HepG2 (cell line): ENCODE measurements at regions not wholly inside any gene's neighbourhood (a gene's known extent, or its start where the extent isn't known, plus 50 kb on each side); places are given as distances from the start of the nearest gene placed in this dataset.

ENCODE experiments used
- ATAC-seq: fragments of 200-7000 bp; cut with Tn5 transposase; 3 replicates; pipeline ENCODE4 v1.9.1; 2020; ENCODE audit warnings: mild to moderate bottlenecking, moderate library complexity
- BruUV-seq: library from RNA; stranded (reverse); fragments of 400-500 nt; replicated peaks from 2 replicates; lab custom pipeline; 2021; lab: Mats Ljungman, UMichigan
- CTCF ChIA-PET: fragments of 300-600 bp; formaldehyde crosslinking; extraction: SDS; loops from one replicate; lab custom pipeline; 2021; ENCODE audit warnings: low total read pairs, inconsistent platforms, low intra/inter-chr PET ratio; lab: Yijun Ruan, JAX
- POLR2A ChIA-PET: fragments of 350-600 bp; sonication (Branson Sonifier 250); formaldehyde crosslinking; loops from one replicate; lab custom pipeline; 2020; ENCODE audit warnings: antibody characterized with exemption, inconsistent platforms; lab: Yijun Ruan, JAX
- DNase-seq: peaks from one replicate; pipeline ENCODE4 v3.0.0-alpha.2; 2015; ENCODE audit warnings: low spot score
- FAIRE-seq: peaks from 3 replicates; lab custom pipeline; 2011; peaks lifted over from hg19 to GRCh38; lab: Jason Lieb, UNC
- H2AFZ ChIP-seq: one replicate; pipeline ENCODE4 v1.6.1; 2011; ENCODE audit warnings: low read length, inconsistent platforms
- H3K27ac ChIP-seq: fragments of 300-600 bp; 3 replicates; pipeline ENCODE4 v1.8.0; 2011; ENCODE audit warnings: mixed run types, mild to moderate bottlenecking, mixed read lengths, low read length, inconsistent platforms; ENCODE audit not compliant: insufficient read depth; ENCODE audit errors: extremely low read length
- H3K27me3 ChIP-seq, 2 experiments: fragments of 200-600 bp in 1 of 2; 2 replicates in 1 of 2; 3 replicates in 1 of 2; pipeline versions ENCODE4 v1.6.0 to v1.8.0; 2011; ENCODE audit warnings: low read length in 2 of 2, mild to moderate bottlenecking in 2 of 2, moderate library complexity in 2 of 2, inconsistent platforms in 1 of 2; ENCODE audit not compliant: insufficient read depth in 2 of 2, control insufficient read depth in 1 of 2
- H3K36me3 ChIP-seq, 2 experiments: fragments of 200-600 bp in 1 of 2; replicated peaks in 1 of 2; 2 replicates in 1 of 2; 3 replicates in 1 of 2; pipeline versions ENCODE4 v1.5.1 to v1.8.0; 2011; ENCODE audit warnings: low read length in 2 of 2, inconsistent platforms in 1 of 2; ENCODE audit not compliant: insufficient read depth in 2 of 2, control insufficient read depth in 1 of 2
- H3K4me1 ChIP-seq: 2 replicates; pipeline ENCODE4 v1.5.1; 2012; ENCODE audit warnings: low read length, inconsistent platforms; ENCODE audit not compliant: insufficient read depth
- H3K4me2 ChIP-seq: 2 replicates; pipeline ENCODE4 v1.6.0; 2011; ENCODE audit warnings: low read depth, low read length, inconsistent platforms
- H3K4me3 ChIP-seq, 3 experiments: fragments of 200-600 bp in 1 of 3; sonication (generic), shearing (Covaris generic) in 1 of 3; replicated peaks in 1 of 3; 2 replicates each; pipeline ENCODE4 v1.5.1; 2011 to 2016; ENCODE audit warnings: low read length in 3 of 3, inconsistent platforms in 2 of 3, low read depth in 2 of 3, mild to moderate bottlenecking in 2 of 3, control low read depth in 1 of 3, mixed read lengths in 1 of 3; ENCODE audit not compliant: insufficient read depth in 1 of 3
- H3K79me2 ChIP-seq: one replicate; pipeline ENCODE4 v1.6.1; 2011; ENCODE audit warnings: low read length, inconsistent platforms; ENCODE audit not compliant: insufficient read depth
- H3K9ac ChIP-seq: 2 replicates; pipeline ENCODE4 v1.6.0; 2011; ENCODE audit warnings: mild to moderate bottlenecking, low read depth, low read length, inconsistent platforms; ENCODE audit not compliant: insufficient read depth
- H3K9me3 ChIP-seq: 2 replicates; pipeline ENCODE4 v1.5.1; 2012; ENCODE audit warnings: mild to moderate bottlenecking, low read length
- H4K20me1 ChIP-seq: 2 replicates; pipeline ENCODE4 v1.6.0; 2011; ENCODE audit warnings: inconsistent platforms, mild to moderate bottlenecking, low read length, moderate library complexity; ENCODE audit not compliant: insufficient read depth
- FOXM1 ChIP-seq: sonication (generic); formaldehyde crosslinking; IDR thresholded peaks from 2 replicates; pipeline ENCODE4 v1.5.0; 2020; ENCODE audit warnings: missing genetic modification reagents
- GATAD1 ChIP-seq: IDR thresholded peaks from 2 replicates; pipeline ENCODE4 v1.6.1; 2016; ENCODE audit warnings: missing genetic modification reagents, missing compliant biosample characterization
- TBP ChIP-seq: sonication (generic); formaldehyde crosslinking; IDR thresholded peaks from 2 replicates; pipeline ENCODE4 v1.5.0; 2020; ENCODE audit warnings: missing genetic modification reagents
- WGBS: methylation state at CpG from one replicate; pipeline ENCODE4 v1.1.6; 2017; ENCODE audit warnings: low lambda C conversion rate; 5-methylcytosine and 5-hydroxymethylcytosine counted together
- in situ Hi-C: cut with HindIII; loops from 2 replicates; pipeline ENCODE4 v1.10.0; 2017; ENCODE audit warnings: low pct_unique_long_range_greater_than_20kb; ENCODE audit not compliant: extremely low pct_ligation_motif_present
- intact Hi-C: fragments of 100-400 bp; cut with micrococcal nuclease; formaldehyde crosslinking; loops from one replicate; pipeline ENCODE4 v1.10.0; 2022; ENCODE audit not compliant: unreplicated experiment
- TF ChIP-seq, protein P1 (sequence below): sonication (generic); formaldehyde crosslinking; conservative IDR thresholded peaks from 2 replicates; pipeline ENCODE4 v1.8.0; 2022; ENCODE audit warnings: missing genetic modification reagents
- TF ChIP-seq, protein P2 (sequence below): sonication (generic); formaldehyde crosslinking; IDR thresholded peaks from 2 replicates; pipeline ENCODE4 v1.4.0; 2020; ENCODE audit warnings: missing genetic modification reagents
- TF ChIP-seq, protein P3 (sequence below): sonication (generic); formaldehyde crosslinking; IDR thresholded peaks from 2 replicates; pipeline ENCODE4 v1.4.0; 2020; ENCODE audit warnings: mild to moderate bottlenecking, missing genetic modification reagents
- TF ChIP-seq, protein P4 (sequence below): sonication (generic); formaldehyde crosslinking; IDR thresholded peaks from 2 replicates; pipeline ENCODE4 v1.5.1; 2020; ENCODE audit warnings: missing genetic modification reagents, mild to moderate bottlenecking, borderline replicate concordance
- TF ChIP-seq, protein P5 (sequence below): sonication (generic); formaldehyde crosslinking; IDR thresholded peaks from 2 replicates; pipeline ENCODE4 v1.4.0; 2020; ENCODE audit warnings: mild to moderate bottlenecking, missing genetic modification reagents
- TF ChIP-seq, protein P6 (sequence below): sonication (generic); formaldehyde crosslinking; IDR thresholded peaks from 2 replicates; pipeline ENCODE4 v1.5.1; 2020; ENCODE audit warnings: missing genetic modification reagents, mild to moderate bottlenecking, borderline replicate concordance

DNA sequence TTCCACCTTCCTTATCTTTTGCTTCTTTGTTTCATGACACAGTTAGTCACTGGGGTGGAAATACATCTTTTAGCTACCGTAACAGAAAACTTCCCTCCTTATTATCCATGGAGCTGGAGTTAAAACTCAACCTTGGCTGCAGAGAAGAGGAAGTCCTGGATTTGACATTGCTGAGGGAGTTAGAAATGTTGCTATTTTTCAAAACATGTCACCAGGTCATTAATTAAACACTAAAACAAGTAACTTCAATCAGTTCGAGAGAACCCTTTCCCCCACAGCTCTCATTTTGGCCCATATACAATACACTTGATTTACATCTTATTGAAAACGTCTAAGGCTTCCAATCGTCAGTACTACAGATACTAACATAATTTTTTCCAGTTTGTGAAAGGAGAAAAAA lies 237.9 kb upstream of the CD180 start (continued):
- TF ChIP-seq, protein P1, sequence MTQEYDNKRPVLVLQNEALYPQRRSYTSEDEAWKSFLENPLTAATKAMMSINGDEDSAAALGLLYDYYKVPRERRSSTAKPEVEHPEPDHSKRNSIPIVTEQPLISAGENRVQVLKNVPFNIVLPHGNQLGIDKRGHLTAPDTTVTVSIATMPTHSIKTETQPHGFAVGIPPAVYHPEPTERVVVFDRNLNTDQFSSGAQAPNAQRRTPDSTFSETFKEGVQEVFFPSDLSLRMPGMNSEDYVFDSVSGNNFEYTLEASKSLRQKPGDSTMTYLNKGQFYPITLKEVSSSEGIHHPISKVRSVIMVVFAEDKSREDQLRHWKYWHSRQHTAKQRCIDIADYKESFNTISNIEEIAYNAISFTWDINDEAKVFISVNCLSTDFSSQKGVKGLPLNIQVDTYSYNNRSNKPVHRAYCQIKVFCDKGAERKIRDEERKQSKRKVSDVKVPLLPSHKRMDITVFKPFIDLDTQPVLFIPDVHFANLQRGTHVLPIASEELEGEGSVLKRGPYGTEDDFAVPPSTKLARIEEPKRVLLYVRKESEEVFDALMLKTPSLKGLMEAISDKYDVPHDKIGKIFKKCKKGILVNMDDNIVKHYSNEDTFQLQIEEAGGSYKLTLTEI (CRISPR knock-in tag), result no peak
- no peak for TF ChIP-seq FOXM1 (CRISPR knock-in tag)
- TF ChIP-seq, protein P2, sequence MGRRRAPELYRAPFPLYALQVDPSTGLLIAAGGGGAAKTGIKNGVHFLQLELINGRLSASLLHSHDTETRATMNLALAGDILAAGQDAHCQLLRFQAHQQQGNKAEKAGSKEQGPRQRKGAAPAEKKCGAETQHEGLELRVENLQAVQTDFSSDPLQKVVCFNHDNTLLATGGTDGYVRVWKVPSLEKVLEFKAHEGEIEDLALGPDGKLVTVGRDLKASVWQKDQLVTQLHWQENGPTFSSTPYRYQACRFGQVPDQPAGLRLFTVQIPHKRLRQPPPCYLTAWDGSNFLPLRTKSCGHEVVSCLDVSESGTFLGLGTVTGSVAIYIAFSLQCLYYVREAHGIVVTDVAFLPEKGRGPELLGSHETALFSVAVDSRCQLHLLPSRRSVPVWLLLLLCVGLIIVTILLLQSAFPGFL, result no peak

DNA sequence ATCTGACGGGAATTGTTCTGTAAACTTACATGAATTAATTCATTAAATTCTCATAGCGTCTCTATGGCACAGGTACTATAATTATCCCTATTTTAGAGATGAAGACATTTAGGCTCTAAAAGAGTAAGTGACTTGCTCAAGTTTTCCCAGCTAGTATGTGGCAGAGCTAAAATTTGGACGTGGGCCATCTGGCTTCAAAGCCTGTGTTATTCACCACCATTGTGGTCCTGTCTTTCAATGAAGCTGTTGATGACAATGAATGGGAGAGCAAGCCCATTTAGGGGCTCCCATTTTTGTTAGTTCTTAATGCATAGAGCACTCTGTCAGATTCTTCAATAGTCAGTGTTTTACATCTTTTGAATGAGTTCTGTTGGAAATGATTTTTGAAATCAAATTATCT lies 236.0 kb upstream of the CD180 start:
- CTCF ChIA-PET, result no interaction called here
- FAIRE-seq (no peak), ATAC-seq (no peak), DNase-seq (no peak)
- no peaks in the 10 kb centered on the region for H3K4me1 ChIP-seq
- in situ Hi-C loops, result no loop called here
- intact Hi-C loops, result no loop called here
- H4K20me1 ChIP-seq, result no peaks in the 10 kb centered on the region
- H3K4me2 ChIP-seq, result no peak overlapping the region
- no peak overlapping the region for H2AFZ ChIP-seq
- H3K9ac ChIP-seq, result no peak overlapping the region
- H3K27ac ChIP-seq, result no peak overlapping the region
- H3K79me2 ChIP-seq, result no peaks in the 10 kb centered on the region
- no peaks in the 10 kb centered on the region for H3K36me3 ChIP-seq
- no peaks in the 10 kb centered on the region for H3K9me3 ChIP-seq
- WGBS, result 53% methylated on average over 3 of the region's 3 CpGs
- no peaks in the 10 kb centered on the region for H3K27me3 ChIP-seq
- POLR2A ChIA-PET, result no interaction called here
- no peak overlapping the region for H3K4me3 ChIP-seq
- no TSS peak for BruUV-seq
- no peak for TF ChIP-seq GATAD1 (CRISPR knock-in tag)
- TF ChIP-seq, protein P3, sequence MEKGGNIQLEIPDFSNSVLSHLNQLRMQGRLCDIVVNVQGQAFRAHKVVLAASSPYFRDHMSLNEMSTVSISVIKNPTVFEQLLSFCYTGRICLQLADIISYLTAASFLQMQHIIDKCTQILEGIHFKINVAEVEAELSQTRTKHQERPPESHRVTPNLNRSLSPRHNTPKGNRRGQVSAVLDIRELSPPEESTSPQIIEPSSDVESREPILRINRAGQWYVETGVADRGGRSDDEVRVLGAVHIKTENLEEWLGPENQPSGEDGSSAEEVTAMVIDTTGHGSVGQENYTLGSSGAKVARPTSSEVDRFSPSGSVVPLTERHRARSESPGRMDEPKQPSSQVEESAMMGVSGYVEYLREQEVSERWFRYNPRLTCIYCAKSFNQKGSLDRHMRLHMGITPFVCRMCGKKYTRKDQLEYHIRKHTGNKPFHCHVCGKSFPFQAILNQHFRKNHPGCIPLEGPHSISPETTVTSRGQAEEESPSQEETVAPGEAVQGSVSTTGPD (CRISPR knock-in tag), result no peak
- TF ChIP-seq, protein P4, sequence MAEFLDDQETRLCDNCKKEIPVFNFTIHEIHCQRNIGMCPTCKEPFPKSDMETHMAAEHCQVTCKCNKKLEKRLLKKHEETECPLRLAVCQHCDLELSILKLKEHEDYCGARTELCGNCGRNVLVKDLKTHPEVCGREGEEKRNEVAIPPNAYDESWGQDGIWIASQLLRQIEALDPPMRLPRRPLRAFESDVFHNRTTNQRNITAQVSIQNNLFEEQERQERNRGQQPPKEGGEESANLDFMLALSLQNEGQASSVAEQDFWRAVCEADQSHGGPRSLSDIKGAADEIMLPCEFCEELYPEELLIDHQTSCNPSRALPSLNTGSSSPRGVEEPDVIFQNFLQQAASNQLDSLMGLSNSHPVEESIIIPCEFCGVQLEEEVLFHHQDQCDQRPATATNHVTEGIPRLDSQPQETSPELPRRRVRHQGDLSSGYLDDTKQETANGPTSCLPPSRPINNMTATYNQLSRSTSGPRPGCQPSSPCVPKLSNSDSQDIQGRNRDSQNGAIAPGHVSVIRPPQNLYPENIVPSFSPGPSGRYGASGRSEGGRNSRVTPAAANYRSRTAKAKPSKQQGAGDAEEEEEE, result no peak
- TF ChIP-seq, protein P5, sequence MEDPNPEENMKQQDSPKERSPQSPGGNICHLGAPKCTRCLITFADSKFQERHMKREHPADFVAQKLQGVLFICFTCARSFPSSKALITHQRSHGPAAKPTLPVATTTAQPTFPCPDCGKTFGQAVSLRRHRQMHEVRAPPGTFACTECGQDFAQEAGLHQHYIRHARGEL (CRISPR knock-in tag), result no peak
- no peak for TF ChIP-seq TBP (CRISPR knock-in tag)
- TF ChIP-seq, protein P6, sequence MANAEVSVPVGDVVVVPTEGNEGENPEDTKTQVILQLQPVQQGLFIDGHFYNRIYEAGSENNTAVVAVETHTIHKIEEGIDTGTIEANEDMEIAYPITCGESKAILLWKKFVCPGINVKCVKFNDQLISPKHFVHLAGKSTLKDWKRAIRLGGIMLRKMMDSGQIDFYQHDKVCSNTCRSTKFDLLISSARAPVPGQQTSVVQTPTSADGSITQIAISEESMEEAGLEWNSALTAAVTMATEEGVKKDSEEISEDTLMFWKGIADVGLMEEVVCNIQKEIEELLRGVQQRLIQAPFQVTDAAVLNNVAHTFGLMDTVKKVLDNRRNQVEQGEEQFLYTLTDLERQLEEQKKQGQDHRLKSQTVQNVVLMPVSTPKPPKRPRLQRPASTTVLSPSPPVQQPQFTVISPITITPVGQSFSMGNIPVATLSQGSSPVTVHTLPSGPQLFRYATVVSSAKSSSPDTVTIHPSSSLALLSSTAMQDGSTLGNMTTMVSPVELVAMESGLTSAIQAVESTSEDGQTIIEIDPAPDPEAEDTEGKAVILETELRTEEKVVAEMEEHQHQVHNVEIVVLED (CRISPR knock-in tag), result no peak
